Uterus (tissue), 2 donors: ENCODE measurements at regions not wholly inside any gene's neighbourhood (a gene's known extent, or its start where the extent isn't known, plus 50 kb on each side); places are given as distances from the start of the nearest gene placed in this dataset.

Experiments used
- POLR2A ChIP-seq, 2 donors: fragments of 450-650 bp; IDR thresholded peaks; one replicate each; pipeline ENCODE4 v1.6.1; 2016; ENCODE audit warnings: antibody characterized with exemption in 2 of 2, mild to moderate bottlenecking in 1 of 2, moderate library complexity in 1 of 2
- TF ChIP-seq, protein P1 (sequence below), 4 experiments: fragments of 200-600 bp in 2 of 4; fragments of 450-650 bp in 2 of 4; sonication (generic) in 2 of 4; IDR thresholded peaks; one replicate each; pipeline ENCODE4 v1.5.1; 2016 to 2019; ENCODE audit warnings: antibody characterized with exemption in 4 of 4, mild to moderate bottlenecking in 2 of 4, moderate library complexity in 1 of 4

DNA sequence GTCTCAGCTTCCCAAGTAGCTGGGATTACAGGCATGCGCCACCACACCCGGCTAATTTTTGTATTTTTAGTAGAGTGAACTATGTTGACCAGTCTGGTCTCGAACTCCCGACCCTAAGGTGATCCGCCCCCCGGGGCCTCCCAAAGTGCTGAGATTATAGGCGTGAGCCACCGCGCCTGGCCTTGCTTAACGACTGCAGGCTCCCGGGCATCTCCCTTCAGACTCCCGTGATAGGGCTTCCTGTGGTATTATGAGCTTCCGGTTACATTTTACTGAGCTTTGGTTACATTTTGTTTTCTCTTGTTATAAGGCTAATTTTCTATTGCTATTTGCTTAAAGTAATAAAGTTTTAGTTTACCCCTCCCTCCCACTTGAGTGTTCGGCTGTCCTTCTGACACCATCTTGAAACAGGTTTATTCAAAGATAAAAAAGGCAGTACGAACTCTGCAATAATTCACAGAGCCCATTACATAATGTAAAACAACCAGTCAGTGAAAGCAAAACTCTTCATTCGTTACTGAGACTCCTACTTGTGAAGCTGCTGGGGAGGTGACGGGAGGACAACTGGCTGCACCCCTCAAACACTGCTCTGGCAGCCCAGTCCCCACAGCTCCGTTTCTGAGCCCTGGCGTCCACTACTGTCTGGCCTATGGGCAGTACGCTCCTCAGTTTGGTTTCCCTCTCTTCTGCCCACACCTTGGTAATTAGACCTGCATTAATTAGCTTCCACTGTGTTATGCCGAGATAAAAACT, 795.7 kb upstream of the SLIT2 start:
- TF ChIP-seq, protein P1, sequence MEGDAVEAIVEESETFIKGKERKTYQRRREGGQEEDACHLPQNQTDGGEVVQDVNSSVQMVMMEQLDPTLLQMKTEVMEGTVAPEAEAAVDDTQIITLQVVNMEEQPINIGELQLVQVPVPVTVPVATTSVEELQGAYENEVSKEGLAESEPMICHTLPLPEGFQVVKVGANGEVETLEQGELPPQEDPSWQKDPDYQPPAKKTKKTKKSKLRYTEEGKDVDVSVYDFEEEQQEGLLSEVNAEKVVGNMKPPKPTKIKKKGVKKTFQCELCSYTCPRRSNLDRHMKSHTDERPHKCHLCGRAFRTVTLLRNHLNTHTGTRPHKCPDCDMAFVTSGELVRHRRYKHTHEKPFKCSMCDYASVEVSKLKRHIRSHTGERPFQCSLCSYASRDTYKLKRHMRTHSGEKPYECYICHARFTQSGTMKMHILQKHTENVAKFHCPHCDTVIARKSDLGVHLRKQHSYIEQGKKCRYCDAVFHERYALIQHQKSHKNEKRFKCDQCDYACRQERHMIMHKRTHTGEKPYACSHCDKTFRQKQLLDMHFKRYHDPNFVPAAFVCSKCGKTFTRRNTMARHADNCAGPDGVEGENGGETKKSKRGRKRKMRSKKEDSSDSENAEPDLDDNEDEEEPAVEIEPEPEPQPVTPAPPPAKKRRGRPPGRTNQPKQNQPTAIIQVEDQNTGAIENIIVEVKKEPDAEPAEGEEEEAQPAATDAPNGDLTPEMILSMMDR (IDR thresholded peaks at IDR 0.05) = no peak
- no peak for TF ChIP-seq POLR2A (IDR thresholded peaks at IDR 0.05)
